Activated CD8-positive, alpha-beta T cell treated with anti-CD3 and anti-CD28 coated beads, Interleukin-2, amount 10 ng/mL, durations not matched to agents 7 days and 5 days (primary cell): ENCODE measurements at regions not wholly inside any gene's neighbourhood (a gene's known extent, or its start where the extent isn't known, plus 50 kb on each side); places are given as distances from the start of the nearest gene placed in this dataset.

Experiments
- ATAC-seq: fragments of 150-1000 bp; cut with Tn5 transposase; one replicate; pipeline ENCODE4 v1.10.0; 2021; ENCODE audit warnings: moderate library complexity
- CTCF ChIA-PET: fragments of 350-600 bp; sonication (Branson Sonifier 250); formaldehyde crosslinking; loops from one replicate; lab custom pipeline; 2021; ENCODE audit warnings: antibody characterized with exemption; lab: Charles Lee
- POLR2A ChIA-PET: fragments of 350-600 bp; sonication (Branson Sonifier 250); formaldehyde crosslinking; loops from one replicate; lab custom pipeline; 2021; ENCODE audit warnings: antibody characterized with exemption; lab: Charles Lee
- DNase-seq: peaks from one replicate; pipeline ENCODE4 v3.0.0-alpha.2; 2020
- H3K27ac Mint-ChIP-seq: one replicate; pipeline ENCODE4 v1.8.0; 2021; ENCODE audit warnings: mild to moderate bottlenecking, mixed read lengths
- H3K27me3 Mint-ChIP-seq: one replicate; pipeline ENCODE4 v1.8.0; 2021; ENCODE audit warnings: low read depth, mixed read lengths
- H3K36me3 Mint-ChIP-seq: one replicate; pipeline ENCODE4 v1.8.0; 2021; ENCODE audit warnings: low read depth, mixed read lengths
- H3K4me1 Mint-ChIP-seq: one replicate; pipeline ENCODE4 v1.8.0; 2021; ENCODE audit warnings: low read depth, mixed read lengths
- H3K4me3 Mint-ChIP-seq: one replicate; pipeline ENCODE4 v1.8.0; 2021; ENCODE audit warnings: mild to moderate bottlenecking, mixed read lengths
- H3K9me3 Mint-ChIP-seq: one replicate; pipeline ENCODE4 v1.8.0; 2022; ENCODE audit warnings: mixed read lengths; ENCODE audit not compliant: insufficient read depth

- H3K27me3 Mint-ChIP-seq: no peaks in the 10 kb centered on the region
- no peaks in the 10 kb centered on the region for H3K36me3 Mint-ChIP-seq
- no peak overlapping the region for H3K4me3 Mint-ChIP-seq
- no peak overlapping the region for H3K27ac Mint-ChIP-seq
- ATAC-seq (no peak), DNase-seq (no peak)
- no peaks in the 10 kb centered on the region for H3K4me1 Mint-ChIP-seq
- ChIA-PET CTCF (no interaction called here), POLR2A (no interaction called here)
- H3K9me3 Mint-ChIP-seq: no peaks in the 10 kb centered on the region
These were observed 114.8 kb upstream of the LIMCH1 start for GRCh38 chr4:41423117-41423516.

DNA sequence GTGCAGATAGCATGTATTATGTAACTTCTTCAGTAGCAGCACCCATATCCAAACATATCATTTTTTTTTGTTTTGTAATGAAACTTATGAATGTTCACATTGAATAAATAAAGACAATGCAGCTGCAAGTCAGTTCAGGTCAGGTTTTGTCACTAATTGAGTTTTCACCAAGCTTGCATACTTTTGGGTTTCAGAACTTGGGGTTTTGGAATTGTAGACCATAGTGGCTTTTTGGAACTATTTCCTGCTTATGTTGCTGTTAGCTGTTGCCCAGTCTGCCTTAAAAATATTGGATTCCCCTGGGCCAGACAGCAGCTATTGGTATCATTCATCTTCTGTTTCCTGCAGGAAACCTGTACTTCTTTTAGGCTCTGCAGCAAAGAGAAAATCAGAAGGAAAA, 113.4 kb upstream of the LIMCH1 start:
- Mint-ChIP-seq H3K27me3 (no peaks in the 10 kb centered on the region), H3K36me3 (no peaks in the 10 kb centered on the region), H3K4me3 (no peak overlapping the region), H3K27ac (no peak overlapping the region), H3K4me1 (no peaks in the 10 kb centered on the region), H3K9me3 (no peaks in the 10 kb centered on the region)
- POLR2A ChIA-PET: no interaction called here
- no peak for ATAC-seq
- CTCF ChIA-PET: no interaction called here
- no peak for DNase-seq

GRCh38 chr4:41425650-41426049, 112.3 kb upstream of the LIMCH1 start:
- ChIA-PET POLR2A (no interaction called here), CTCF (no interaction called here)
- no peak overlapping the region for H3K27ac Mint-ChIP-seq
- no peaks in the 10 kb centered on the region for H3K9me3 Mint-ChIP-seq
- H3K27me3 Mint-ChIP-seq: no peaks in the 10 kb centered on the region
- DNase-seq (no peak), ATAC-seq (no peak)
- no peaks in the 10 kb centered on the region for H3K4me1 Mint-ChIP-seq
- H3K36me3 Mint-ChIP-seq: no peaks in the 10 kb centered on the region
- no peak overlapping the region for H3K4me3 Mint-ChIP-seq

DNA sequence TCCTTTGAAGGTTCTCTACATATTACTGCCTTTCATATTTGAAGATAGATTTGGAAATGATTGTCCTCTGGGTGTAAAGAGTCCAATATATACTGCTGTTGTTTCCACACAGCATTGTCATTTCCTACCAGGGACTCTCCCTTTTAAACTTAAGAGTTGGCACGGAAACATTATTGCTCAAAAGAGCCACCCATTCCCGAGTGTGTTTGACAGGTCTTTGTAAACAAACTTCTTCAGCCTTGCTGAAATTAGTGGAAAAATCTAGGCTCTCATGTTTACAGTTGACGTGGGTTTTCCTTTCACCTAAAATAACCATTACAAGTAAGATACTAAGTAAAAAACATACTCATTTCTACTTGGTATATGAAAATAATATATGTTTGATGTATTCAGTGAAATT, 111.4 kb upstream of the LIMCH1 start:
- ChIA-PET POLR2A (no interaction called here), CTCF (no interaction called here)
- Mint-ChIP-seq H3K4me1 (no peaks in the 10 kb centered on the region), H3K36me3 (no peaks in the 10 kb centered on the region), H3K27me3 (no peaks in the 10 kb centered on the region), H3K9me3 (no peaks in the 10 kb centered on the region), H3K27ac (no peak overlapping the region), H3K4me3 (no peak overlapping the region)
- ATAC-seq (no peak), DNase-seq (no peak)

DNA sequence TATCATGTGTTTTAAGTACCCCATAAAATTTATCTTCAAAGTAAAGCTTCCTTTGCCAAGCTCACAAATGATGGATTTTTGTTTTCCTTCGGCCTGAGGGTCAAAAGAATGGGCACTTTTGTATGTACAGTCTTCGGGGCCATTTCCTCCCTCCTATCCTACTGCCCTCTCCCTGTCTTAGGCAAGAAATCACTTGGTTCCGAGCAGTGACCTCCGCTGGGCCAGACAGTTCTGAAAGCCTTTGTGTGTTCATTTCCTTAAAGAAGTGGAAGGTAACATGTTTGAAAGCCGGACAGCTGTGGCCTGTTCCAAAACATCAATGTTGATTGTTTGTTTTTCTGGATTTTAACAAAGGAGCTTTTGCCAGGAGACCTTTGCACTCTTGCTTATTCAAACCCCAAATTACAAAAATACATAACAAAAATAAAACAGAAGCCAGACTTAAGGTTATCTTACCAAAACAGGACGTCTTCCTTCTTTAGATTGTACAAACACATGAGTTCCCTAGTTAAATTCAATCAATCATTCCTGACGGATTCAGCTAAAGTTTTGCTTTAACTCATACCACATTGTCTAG, 110.6 kb upstream of the LIMCH1 start:
- no peaks in the 10 kb centered on the region for H3K36me3 Mint-ChIP-seq
- no peaks in the 10 kb centered on the region for H3K27me3 Mint-ChIP-seq
- H3K9me3 Mint-ChIP-seq: no peaks in the 10 kb centered on the region
- DNase-seq (no peak), ATAC-seq (no peak)
- ChIA-PET POLR2A (no interaction called here), CTCF (no interaction called here)
- no peak overlapping the region for H3K27ac Mint-ChIP-seq
- H3K4me1 Mint-ChIP-seq: no peaks in the 10 kb centered on the region
- no peak overlapping the region for H3K4me3 Mint-ChIP-seq

DNA sequence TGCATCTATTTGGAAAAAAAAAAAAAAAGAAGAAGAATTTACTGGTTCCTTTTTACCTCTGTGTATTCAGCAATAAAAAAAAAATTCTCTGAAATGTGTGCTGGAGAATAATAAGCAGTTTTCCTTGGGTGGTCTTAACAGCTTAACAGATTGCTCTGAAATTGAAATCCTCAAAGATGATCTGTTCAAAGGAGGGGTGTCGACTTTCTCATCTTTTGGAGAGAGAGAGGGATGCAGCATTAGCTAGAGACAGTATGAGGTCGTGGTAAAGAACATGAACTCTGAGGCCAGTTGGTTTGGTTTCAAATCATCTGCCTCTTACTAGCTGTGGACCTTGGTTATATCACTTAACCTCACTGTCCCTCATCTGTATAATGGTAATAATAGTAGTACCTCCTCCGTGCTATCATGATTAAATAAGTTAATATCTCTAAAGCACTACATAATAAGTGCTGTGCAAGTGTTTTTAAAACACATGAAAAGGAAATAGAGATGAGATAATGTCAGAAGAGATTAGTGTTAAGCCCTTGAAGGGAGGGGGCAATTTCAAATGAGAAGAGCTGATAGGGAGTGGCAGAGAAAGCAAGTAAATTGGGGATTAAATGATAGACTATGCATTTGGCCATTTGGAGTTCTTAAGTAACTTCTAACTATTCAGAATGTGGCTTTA, 109.9 kb upstream of the LIMCH1 start:
- POLR2A ChIA-PET: no interaction called here

GRCh38 chr4:41428601-41429279, 109.2 kb upstream of the LIMCH1 start:
- Mint-ChIP-seq H3K4me3 (no peak overlapping the region), H3K9me3 (no peaks in the 10 kb centered on the region), H3K27ac (no peak overlapping the region), H3K36me3 (no peaks in the 10 kb centered on the region), H3K27me3 (no peaks in the 10 kb centered on the region), H3K4me1 (no peaks in the 10 kb centered on the region)
- ATAC-seq (no peak), DNase-seq (no peak)
- CTCF ChIA-PET: no interaction called here
- POLR2A ChIA-PET: no interaction called here

More for the DNA sequence above, 109.9 kb upstream of the LIMCH1 start:
- no peaks in the 10 kb centered on the region for H3K36me3 Mint-ChIP-seq
- no peaks in the 10 kb centered on the region for H3K27me3 Mint-ChIP-seq
- ATAC-seq (no peak), DNase-seq (no peak)
- no peak overlapping the region for H3K4me3 Mint-ChIP-seq
- no peak overlapping the region for H3K27ac Mint-ChIP-seq
- H3K4me1 Mint-ChIP-seq: no peaks in the 10 kb centered on the region
- no peaks in the 10 kb centered on the region for H3K9me3 Mint-ChIP-seq
- CTCF ChIA-PET: no interaction called here

- no peak for ATAC-seq
- CTCF ChIA-PET: no interaction called here
These were observed 108.7 kb upstream of the LIMCH1 start for GRCh38 chr4:41429280-41429669.

DNA sequence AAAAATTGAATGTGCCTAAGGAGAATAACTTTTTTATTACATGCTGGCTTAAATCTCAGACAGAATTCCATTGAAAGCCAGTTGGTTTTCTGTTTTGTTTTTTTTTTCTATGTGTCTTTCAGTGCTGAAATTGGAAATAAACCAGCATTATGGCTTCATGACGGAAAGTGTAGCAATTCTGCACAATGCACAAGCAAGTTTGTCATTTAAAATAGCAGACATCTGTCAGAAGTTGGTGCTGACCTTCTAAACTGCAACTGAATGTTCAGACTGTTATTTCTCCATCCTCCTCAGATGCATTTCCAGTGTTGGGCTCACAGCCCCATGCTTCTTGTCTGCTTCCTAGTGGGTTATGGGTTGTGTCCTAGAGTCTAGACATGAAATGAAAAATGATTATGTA, 107.2 kb upstream of the LIMCH1 start:
- CTCF ChIA-PET: no interaction called here
- no peak overlapping the region for H3K4me3 Mint-ChIP-seq
- H3K27ac Mint-ChIP-seq: no peak overlapping the region
- H3K9me3 Mint-ChIP-seq: no peaks in the 10 kb centered on the region
- no peak for DNase-seq
- no peaks in the 10 kb centered on the region for H3K27me3 Mint-ChIP-seq
- no peaks in the 10 kb centered on the region for H3K36me3 Mint-ChIP-seq
- ATAC-seq: no peak
- POLR2A ChIA-PET: no interaction called here
- no peaks in the 10 kb centered on the region for H3K4me1 Mint-ChIP-seq

More at GRCh38 chr4:41429280-41429669, 108.7 kb upstream of the LIMCH1 start:
- POLR2A ChIA-PET: no interaction called here
- Mint-ChIP-seq H3K36me3 (no peaks in the 10 kb centered on the region), H3K27ac (no peak overlapping the region), H3K27me3 (no peaks in the 10 kb centered on the region), H3K4me1 (no peaks in the 10 kb centered on the region), H3K9me3 (no peaks in the 10 kb centered on the region), H3K4me3 (no peak overlapping the region)
- no peak for DNase-seq

DNA sequence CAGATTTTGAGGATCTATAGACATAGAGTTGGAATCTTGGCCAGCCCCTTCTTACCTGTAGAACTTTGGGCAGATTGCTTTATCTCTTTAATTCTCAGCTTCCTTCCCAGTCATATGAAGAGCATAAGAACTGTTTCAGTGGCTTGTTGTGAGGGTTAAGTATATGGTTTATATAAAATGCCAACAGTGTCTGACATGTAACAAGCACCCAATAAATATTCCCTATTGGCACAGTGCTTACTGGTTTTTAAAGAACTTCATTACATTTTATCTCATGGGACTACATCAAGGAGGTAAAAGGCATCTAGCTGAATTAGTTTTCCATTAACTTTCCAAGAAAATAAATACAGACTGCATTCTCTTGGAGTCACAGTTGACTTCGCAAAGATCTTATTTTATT, 106.7 kb upstream of the LIMCH1 start:
- ChIA-PET CTCF (no interaction called here), POLR2A (no interaction called here)
- Mint-ChIP-seq H3K27ac (no peak overlapping the region), H3K27me3 (no peaks in the 10 kb centered on the region), H3K36me3 (no peaks in the 10 kb centered on the region), H3K4me1 (no peaks in the 10 kb centered on the region), H3K4me3 (no peak overlapping the region), H3K9me3 (no peaks in the 10 kb centered on the region)
- DNase-seq (no peak), ATAC-seq (no peak)

GRCh38 chr4:41432219-41432618, 105.7 kb upstream of the LIMCH1 start:
- Mint-ChIP-seq H3K4me3 (no peak overlapping the region), H3K4me1 (no peaks in the 10 kb centered on the region), H3K27ac (no peak overlapping the region), H3K9me3 (no peaks in the 10 kb centered on the region), H3K36me3 (no peaks in the 10 kb centered on the region), H3K27me3 (no peaks in the 10 kb centered on the region)
- DNase-seq: no peak
- POLR2A ChIA-PET: no interaction called here
- CTCF ChIA-PET: no interaction called here
- no peak for ATAC-seq

- ATAC-seq: no peak
- no peak overlapping the region for H3K27ac Mint-ChIP-seq
- ChIA-PET CTCF (no interaction called here), POLR2A (no interaction called here)
- no peak overlapping the region for H3K4me3 Mint-ChIP-seq
- H3K36me3 Mint-ChIP-seq: no peaks in the 10 kb centered on the region
- H3K4me1 Mint-ChIP-seq: no peaks in the 10 kb centered on the region
- DNase-seq: no peak
- H3K27me3 Mint-ChIP-seq: no peaks in the 10 kb centered on the region
- H3K9me3 Mint-ChIP-seq: no peaks in the 10 kb centered on the region
These were observed 105.1 kb upstream of the LIMCH1 start for GRCh38 chr4:41432881-41433280.
